Endothelial cell (in vitro differentiated cells): ENCODE measurements at regions not wholly inside any gene's neighbourhood (a gene's known extent, or its start where the extent isn't known, plus 50 kb on each side); places are given as distances from the start of the nearest gene placed in this dataset.
A peak's percentile ranks its signal among the peaks of the same experiment; 100 is the strongest.

Experiments
- DNase-seq: peaks from one replicate; pipeline ENCODE4 v3.0.0; 2021; ENCODE audit warnings: low spot score
- H3K27ac Mint-ChIP-seq: one replicate; pipeline ENCODE4 v1.8.0; 2021; ENCODE audit warnings: mixed read lengths, inconsistent platforms; ENCODE audit not compliant: unreplicated experiment
- H3K27me3 Mint-ChIP-seq: one replicate; pipeline ENCODE4 v1.8.0; 2021; ENCODE audit warnings: mild to moderate bottlenecking, moderate library complexity, mixed read lengths, inconsistent platforms; ENCODE audit not compliant: unreplicated experiment
- H3K36me3 Mint-ChIP-seq: one replicate; pipeline ENCODE4 v1.8.0; 2021; ENCODE audit warnings: mild to moderate bottlenecking, low read depth, mixed read lengths, inconsistent platforms; ENCODE audit not compliant: unreplicated experiment
- H3K4me1 Mint-ChIP-seq: one replicate; pipeline ENCODE4 v1.8.0; 2021; ENCODE audit warnings: mild to moderate bottlenecking, mixed read lengths, inconsistent platforms; ENCODE audit not compliant: unreplicated experiment
- H3K4me3 Mint-ChIP-seq: one replicate; pipeline ENCODE4 v1.8.0; 2021; ENCODE audit warnings: mild to moderate bottlenecking, mixed read lengths, inconsistent platforms; ENCODE audit not compliant: unreplicated experiment
- H3K9me3 Mint-ChIP-seq: one replicate; pipeline ENCODE4 v1.8.0; 2021; ENCODE audit warnings: mixed read lengths, inconsistent platforms; ENCODE audit not compliant: unreplicated experiment
- TF ChIP-seq, protein P1 (sequence below): fragments of 200-600 bp; sonication (generic); IDR thresholded peaks from one replicate; pipeline ENCODE4 v1.5.0; 2021; ENCODE audit warnings: antibody characterized with exemption; ENCODE audit not compliant: unreplicated experiment

DNA sequence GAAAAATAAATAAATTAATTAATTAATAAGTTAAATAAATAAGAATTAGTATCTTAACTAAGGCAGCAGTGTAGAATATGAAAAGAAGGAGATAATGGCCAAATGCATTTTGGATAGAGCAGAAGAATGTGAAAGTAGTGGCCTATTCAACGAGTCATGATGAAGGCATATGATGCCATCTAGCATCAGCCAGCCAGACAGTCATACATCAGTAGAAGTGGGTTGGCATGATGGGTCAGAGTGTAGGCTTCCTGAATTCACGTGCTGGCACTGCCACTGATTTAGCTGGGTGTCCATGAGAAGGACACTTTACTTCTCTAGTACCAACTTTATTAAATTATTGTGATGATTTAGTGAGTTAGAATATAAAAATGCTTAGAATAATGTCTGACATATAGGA lies 256.1 kb upstream of the ARPP21 start:
- Mint-ChIP-seq H3K27me3 (no peaks in the 10 kb centered on the region), H3K36me3 (no peaks in the 10 kb centered on the region), H3K4me3 (no peak overlapping the region), H3K27ac (no peak overlapping the region), H3K4me1 (peaks cover 10% of the 10 kb centered on the region), H3K9me3 (no peaks in the 10 kb centered on the region)
- DNase-seq, result no peak
- TF ChIP-seq, protein P1, sequence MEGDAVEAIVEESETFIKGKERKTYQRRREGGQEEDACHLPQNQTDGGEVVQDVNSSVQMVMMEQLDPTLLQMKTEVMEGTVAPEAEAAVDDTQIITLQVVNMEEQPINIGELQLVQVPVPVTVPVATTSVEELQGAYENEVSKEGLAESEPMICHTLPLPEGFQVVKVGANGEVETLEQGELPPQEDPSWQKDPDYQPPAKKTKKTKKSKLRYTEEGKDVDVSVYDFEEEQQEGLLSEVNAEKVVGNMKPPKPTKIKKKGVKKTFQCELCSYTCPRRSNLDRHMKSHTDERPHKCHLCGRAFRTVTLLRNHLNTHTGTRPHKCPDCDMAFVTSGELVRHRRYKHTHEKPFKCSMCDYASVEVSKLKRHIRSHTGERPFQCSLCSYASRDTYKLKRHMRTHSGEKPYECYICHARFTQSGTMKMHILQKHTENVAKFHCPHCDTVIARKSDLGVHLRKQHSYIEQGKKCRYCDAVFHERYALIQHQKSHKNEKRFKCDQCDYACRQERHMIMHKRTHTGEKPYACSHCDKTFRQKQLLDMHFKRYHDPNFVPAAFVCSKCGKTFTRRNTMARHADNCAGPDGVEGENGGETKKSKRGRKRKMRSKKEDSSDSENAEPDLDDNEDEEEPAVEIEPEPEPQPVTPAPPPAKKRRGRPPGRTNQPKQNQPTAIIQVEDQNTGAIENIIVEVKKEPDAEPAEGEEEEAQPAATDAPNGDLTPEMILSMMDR, result no peak

DNA sequence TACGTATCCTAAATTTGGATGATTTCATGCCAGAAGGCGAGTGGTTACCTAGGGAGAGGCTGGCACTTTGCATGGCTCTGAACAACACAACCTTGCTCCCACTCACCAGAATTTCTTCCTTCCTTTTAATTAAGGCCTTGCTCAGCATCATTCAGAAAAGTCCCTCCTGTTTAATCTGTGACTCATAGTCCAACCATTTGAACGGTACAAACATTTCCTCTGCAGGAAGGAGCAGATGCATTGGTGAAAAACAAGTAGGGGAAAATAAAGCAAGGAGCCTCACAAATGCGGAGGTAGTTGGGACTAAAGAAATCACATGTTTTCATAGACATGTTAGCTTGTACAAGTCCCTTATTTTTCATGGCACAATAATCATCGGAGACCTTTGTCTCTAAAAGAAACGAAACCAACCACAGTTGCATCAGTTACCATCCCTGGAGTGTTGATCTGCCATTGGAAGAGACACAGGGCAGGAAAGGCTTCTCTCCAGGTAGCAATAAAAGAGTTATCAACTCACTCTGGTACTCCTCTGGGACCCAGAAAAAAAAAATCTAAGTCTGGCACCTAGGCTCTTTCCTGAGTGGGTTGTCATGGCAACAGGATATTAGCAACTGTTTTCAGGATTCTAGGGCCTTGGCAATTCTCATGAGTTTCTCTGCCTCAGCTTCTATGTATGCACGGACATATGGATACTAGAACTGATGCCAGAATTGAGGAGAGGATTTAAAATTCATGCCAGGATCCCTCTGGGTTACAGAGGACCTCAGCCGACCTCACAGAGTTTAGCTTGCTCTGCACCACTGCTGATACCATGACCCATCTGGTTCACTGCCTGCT lies 255.4 kb upstream of the ARPP21 start:
- Mint-ChIP-seq H3K4me1 (peaks cover 10% of the 10 kb centered on the region), H3K27ac (peak overlapping the region; percentile 59)
- no peak for DNase-seq

DNA sequence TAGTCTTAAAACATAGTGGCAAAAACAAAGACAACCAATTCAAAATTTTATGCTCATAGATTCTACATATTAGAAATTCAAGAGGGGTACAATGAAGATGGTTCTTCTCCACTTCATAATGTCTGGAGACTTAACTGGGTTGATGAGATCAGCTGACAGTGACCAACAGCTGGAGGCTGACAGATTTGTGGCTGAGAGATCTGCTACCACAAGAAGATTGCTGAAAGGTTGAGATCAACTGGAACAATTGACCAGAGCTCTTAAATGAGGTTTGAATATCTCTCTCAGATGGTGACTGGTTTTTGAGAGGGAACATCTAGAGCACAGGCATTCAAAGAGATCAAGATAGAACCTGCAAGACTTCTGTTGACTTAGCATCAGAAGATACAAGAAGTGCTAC lies 254.1 kb upstream of the ARPP21 start:
- Mint-ChIP-seq H3K9me3 (no peaks in the 10 kb centered on the region), H3K4me1 (peaks cover 7% of the 10 kb centered on the region), H3K4me3 (no peak overlapping the region), H3K36me3 (no peaks in the 10 kb centered on the region), H3K27me3 (no peaks in the 10 kb centered on the region), H3K27ac (no peak overlapping the region)
- TF ChIP-seq, protein P1, result no peak
- DNase-seq, result no peak

More for the DNA sequence above, 255.4 kb upstream of the ARPP21 start:
- no peaks in the 10 kb centered on the region for H3K36me3 Mint-ChIP-seq
- no peak overlapping the region for H3K4me3 Mint-ChIP-seq
- no peaks in the 10 kb centered on the region for H3K27me3 Mint-ChIP-seq
- TF ChIP-seq, protein P1, result no peak
- H3K9me3 Mint-ChIP-seq, result no peaks in the 10 kb centered on the region

DNA sequence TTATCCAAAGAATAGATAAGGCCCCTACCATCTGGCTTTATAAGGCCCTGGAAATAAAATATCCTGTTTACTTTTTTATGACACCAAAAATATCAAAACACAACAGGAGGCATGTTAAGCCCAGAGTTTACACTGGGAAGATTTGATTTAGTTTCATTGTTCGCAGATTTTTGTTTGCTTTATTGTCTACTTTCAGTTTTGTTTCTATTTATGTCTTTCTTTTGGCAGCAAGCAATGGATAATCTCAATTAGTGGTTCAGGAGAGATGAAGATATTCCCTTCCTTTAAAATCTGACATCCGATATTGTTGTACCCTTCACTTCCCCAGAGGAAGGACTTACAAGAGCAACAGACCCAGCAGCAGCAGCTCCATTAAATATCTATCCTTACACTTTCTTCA lies 249.4 kb upstream of the ARPP21 start:
- H3K9me3 Mint-ChIP-seq, result peaks cover 5% of the 10 kb centered on the region
- DNase-seq, result no peak

DNA sequence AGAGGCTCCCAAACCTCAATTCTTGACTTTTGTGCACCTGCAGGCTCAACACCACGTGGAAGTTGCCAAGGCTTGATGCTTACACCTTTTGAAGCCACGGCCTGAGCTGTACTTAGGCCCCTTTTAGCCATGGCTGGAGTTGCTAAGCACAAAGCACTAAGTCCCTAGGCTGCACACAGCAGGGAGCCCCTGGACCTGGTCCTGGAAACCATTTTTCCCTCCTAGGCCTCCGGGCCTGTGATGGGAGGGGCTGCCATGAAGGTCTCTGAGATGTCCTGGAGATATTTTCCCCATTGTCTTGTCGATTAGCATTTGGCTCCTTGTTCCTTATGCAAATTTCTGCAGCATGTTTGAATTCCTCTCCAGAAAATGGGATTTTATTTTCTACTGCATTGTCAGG lies 247.1 kb upstream of the ARPP21 start:
- H3K36me3 Mint-ChIP-seq, result peaks cover 7% of the 10 kb centered on the region
- DNase-seq, result no peak
- peaks cover 7% of the 10 kb centered on the region for H3K4me1 Mint-ChIP-seq
- H3K27me3 Mint-ChIP-seq, result peaks cover 2% of the 10 kb centered on the region
- H3K9me3 Mint-ChIP-seq, result peaks cover 5% of the 10 kb centered on the region
- H3K27ac Mint-ChIP-seq, result no peak overlapping the region
- TF ChIP-seq, protein P1, result no peak
- H3K4me3 Mint-ChIP-seq, result no peak overlapping the region

More for the DNA sequence above, 249.4 kb upstream of the ARPP21 start:
- peaks cover 2% of the 10 kb centered on the region for H3K27me3 Mint-ChIP-seq
- H3K4me3 Mint-ChIP-seq, result no peak overlapping the region
- peaks cover 7% of the 10 kb centered on the region for H3K36me3 Mint-ChIP-seq
- no peak overlapping the region for H3K27ac Mint-ChIP-seq
- peaks cover 7% of the 10 kb centered on the region for H3K4me1 Mint-ChIP-seq
- TF ChIP-seq, protein P1, result no peak
